ENCODE measurements at regions not wholly inside any gene's neighbourhood (a gene's known extent, or its start where the extent isn't known, plus 50 kb on each side); places are given as distances from the start of the nearest gene placed in this dataset.

DNA sequence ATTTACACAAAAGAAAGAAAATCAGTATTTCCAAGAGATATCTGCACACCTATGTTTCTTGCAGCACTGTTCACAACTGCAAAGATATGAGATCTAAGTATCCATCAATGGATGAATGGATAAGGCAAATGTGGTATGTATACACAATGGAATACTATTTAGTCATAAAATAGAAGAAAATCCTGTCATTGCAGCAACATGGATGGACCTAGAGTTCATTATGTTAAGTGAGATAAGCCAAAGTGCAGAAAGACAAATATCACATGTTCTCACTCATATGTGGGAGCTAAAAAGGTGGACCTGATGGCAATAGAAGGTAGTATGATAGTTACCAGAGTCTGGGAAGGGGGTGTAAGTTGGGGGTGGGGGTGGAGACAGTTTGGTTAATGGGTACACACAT is 1171.6 kb downstream of the SORCS1 start:
- DNase-seq (ENCODE audit: low spot score) (no peak), ATAC-seq (no peak)
- Histone ChIP-seq H3K4me3 (no peak overlapping the region), H3K36me3 (ENCODE audit: insufficient read depth) (no peaks in the 10 kb centered on the region), H3K27ac (ENCODE audit: low read depth) (no peak overlapping the region), H3K9me2 (ENCODE audit: insufficient read depth) (no peaks in the 10 kb centered on the region; the same call in 1 of the 2 replicates), H3K79me2 (replicated peaks; ENCODE audit: insufficient read depth) (no peaks in the 10 kb centered on the region), H3K4me1 (ENCODE audit: insufficient read depth) (no peaks in the 10 kb centered on the region), H3K27me3 (ENCODE audit: insufficient read depth) (no peaks in the 10 kb centered on the region), H3K4me2 (no peak overlapping the region), H2AFZ (no peak overlapping the region), H3F3A (replicated peaks; ENCODE audit: low read depth) (no peaks in the 10 kb centered on the region), H4K20me1 (replicated peaks; ENCODE audit: insufficient read depth) (no peaks in the 10 kb centered on the region)
- Mint-ChIP-seq H3K4me3 (no peak overlapping the region), H3K27ac (no peak overlapping the region), H3K27me3 (ENCODE audit: insufficient read depth, low read depth, poor library complexity) (no peaks in the 10 kb centered on the region), H3K4me1 (no peaks in the 10 kb centered on the region), H3K36me3 (ENCODE audit: low read depth) (no peaks in the 10 kb centered on the region), H3K9me3 (no peaks in the 10 kb centered on the region)
- TF ChIP-seq JUNB (IDR thresholded peaks at IDR 0.05; ENCODE audit: unreplicated experiment) (no peak), ZNF462 (CRISPR knock-in tag; IDR thresholded peaks at IDR 0.05) (no peak)
- TF ChIP-seq, protein P1, sequence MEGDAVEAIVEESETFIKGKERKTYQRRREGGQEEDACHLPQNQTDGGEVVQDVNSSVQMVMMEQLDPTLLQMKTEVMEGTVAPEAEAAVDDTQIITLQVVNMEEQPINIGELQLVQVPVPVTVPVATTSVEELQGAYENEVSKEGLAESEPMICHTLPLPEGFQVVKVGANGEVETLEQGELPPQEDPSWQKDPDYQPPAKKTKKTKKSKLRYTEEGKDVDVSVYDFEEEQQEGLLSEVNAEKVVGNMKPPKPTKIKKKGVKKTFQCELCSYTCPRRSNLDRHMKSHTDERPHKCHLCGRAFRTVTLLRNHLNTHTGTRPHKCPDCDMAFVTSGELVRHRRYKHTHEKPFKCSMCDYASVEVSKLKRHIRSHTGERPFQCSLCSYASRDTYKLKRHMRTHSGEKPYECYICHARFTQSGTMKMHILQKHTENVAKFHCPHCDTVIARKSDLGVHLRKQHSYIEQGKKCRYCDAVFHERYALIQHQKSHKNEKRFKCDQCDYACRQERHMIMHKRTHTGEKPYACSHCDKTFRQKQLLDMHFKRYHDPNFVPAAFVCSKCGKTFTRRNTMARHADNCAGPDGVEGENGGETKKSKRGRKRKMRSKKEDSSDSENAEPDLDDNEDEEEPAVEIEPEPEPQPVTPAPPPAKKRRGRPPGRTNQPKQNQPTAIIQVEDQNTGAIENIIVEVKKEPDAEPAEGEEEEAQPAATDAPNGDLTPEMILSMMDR (conservative IDR thresholded peaks at IDR 0.05; ENCODE audit: low read depth in 2 of 2) = no peak

DNA sequence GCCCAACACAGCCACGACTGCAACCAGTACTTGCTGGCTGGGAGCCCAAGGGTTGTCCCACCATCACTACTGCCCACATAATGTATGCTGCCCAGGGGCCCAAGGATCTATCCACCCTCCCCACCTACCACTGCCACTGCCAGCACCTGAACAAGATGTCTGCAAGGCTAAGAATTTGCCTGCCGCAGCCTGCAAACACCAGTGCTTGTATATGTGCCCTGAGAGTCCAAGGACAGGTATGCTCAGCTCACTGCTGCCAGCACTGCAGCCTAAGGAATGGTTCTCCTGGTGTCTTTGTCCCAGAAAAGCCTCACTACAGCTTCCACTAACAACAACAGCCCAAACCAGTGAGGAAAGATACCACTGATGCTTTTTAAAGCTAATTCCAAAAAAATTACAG is 1174.0 kb downstream of the SORCS1 start:
- DNase-seq (ENCODE audit: low spot score) (no peak), ATAC-seq (no peak)
- H3K9me3 Mint-ChIP-seq = no peaks in the 10 kb centered on the region
- Histone ChIP-seq H3K27me3 (ENCODE audit: insufficient read depth) (no peaks in the 10 kb centered on the region), H3K4me2 (no peak overlapping the region), H3K4me3 (no peak overlapping the region), H3F3A (replicated peaks; ENCODE audit: low read depth) (no peaks in the 10 kb centered on the region), H3K36me3 (ENCODE audit: insufficient read depth) (no peaks in the 10 kb centered on the region), H4K20me1 (replicated peaks; ENCODE audit: insufficient read depth) (no peaks in the 10 kb centered on the region), H3K4me1 (ENCODE audit: insufficient read depth) (no peaks in the 10 kb centered on the region), H2AFZ (no peak overlapping the region), H3K79me2 (replicated peaks; ENCODE audit: insufficient read depth) (no peaks in the 10 kb centered on the region), H3K9me2 (ENCODE audit: insufficient read depth) (no peaks in the 10 kb centered on the region; the same call in 1 of the 2 replicates), H3K27ac (ENCODE audit: low read depth) (no peak overlapping the region)
- H3K36me3 Mint-ChIP-seq (ENCODE audit: low read depth) = no peaks in the 10 kb centered on the region
- H3K4me3 Mint-ChIP-seq = no peak overlapping the region
- H3K27ac Mint-ChIP-seq = no peak overlapping the region
- TF ChIP-seq ZNF331 (CRISPR knock-in tag; IDR thresholded peaks at IDR 0.05; ENCODE audit: low read depth) = no peak
- TF ChIP-seq POLR2AphosphoS5 (IDR thresholded peaks at IDR 0.05; ENCODE audit: low read depth) = no peak
- TF ChIP-seq CREB1 (CRISPR knock-in tag; IDR thresholded peaks at IDR 0.05; ENCODE audit: low read depth) = no peak
- H3K27me3 Mint-ChIP-seq (ENCODE audit: insufficient read depth, low read depth, poor library complexity) = no peaks in the 10 kb centered on the region
- H3K4me1 Mint-ChIP-seq = no peaks in the 10 kb centered on the region; the same call in 2 of the 3 replicates

All from GM23338 (cell line).